HCT116 (cell line): ENCODE measurements at regions not wholly inside any gene's neighbourhood (a gene's known extent, or its start where the extent isn't known, plus 50 kb on each side); places are given as distances from the start of the nearest gene placed in this dataset.

ENCODE experiments used
- ATAC-seq: fragments of 200-7000 bp; cut with Tn5 transposase; 2 replicates; pipeline ENCODE4 v1.9.1; 2020; ENCODE audit warnings: mild to moderate bottlenecking, moderate library complexity
- BruUV-seq: library from RNA; stranded (reverse); fragments of 400-500 nt; replicated peaks from 2 replicates; lab custom pipeline; 2021; lab: Mats Ljungman, UMichigan
- CTCF ChIA-PET: fragments of 300-600 bp; sonication (Branson Sonifier 250); formaldehyde crosslinking; loops from one replicate; lab custom pipeline; 2021; ENCODE audit warnings: antibody characterized with exemption; lab: Charles Lee
- POLR2A ChIA-PET: fragments of 300-600, 350-600 bp; sonication (Branson Sonifier 250); formaldehyde crosslinking; loops from one replicate; lab custom pipeline; 2021; ENCODE audit warnings: antibody characterized with exemption; lab: Charles Lee
- RAD21 ChIA-PET, 2 experiments: fragments of 300-600 bp; sonication (Branson Sonifier 250); formaldehyde crosslinking; loops; one replicate each; lab custom pipeline; 2023; ENCODE audit warnings: low total read pairs in 2 of 2; ENCODE audit not compliant: uncharacterized antibody in 2 of 2, unreplicated experiment in 2 of 2, low non-redundant PET in 1 of 2; lab: Charles Lee
- DNase-seq: peaks from one replicate; pipeline ENCODE4 v3.0.0-alpha.2; 2010; ENCODE audit warnings: low read depth, low spot score
- H2AFZ ChIP-seq: fragments of 200-600 bp; shearing (Covaris generic), sonication (generic); 2 replicates; pipeline ENCODE4 v1.6.1; 2017; ENCODE audit warnings: low read depth, mixed run types, mixed read lengths, antibody characterized with exemption, low read length; ENCODE audit not compliant: poor library complexity, severe bottlenecking
- H3K27ac ChIP-seq: 2 replicates; pipeline ENCODE4 v1.5.1; 2012; ENCODE audit warnings: low read depth, low read length
- H3K27me3 ChIP-seq: fragments of 200-600 bp; sonication (generic); 2 replicates; pipeline ENCODE4 v1.6.1; 2016; ENCODE audit warnings: mixed run types, low read length, mixed read lengths; ENCODE audit not compliant: insufficient read depth
- H3K36me3 ChIP-seq, 2 experiments: fragments of 200-500 bp in 1 of 2; fragments of 200-600 bp in 1 of 2; sonication (Bioruptor generic) in 1 of 2; sonication (generic) in 1 of 2; 2 replicates each; pipeline versions ENCODE4 v1.5.1 to v1.6.1; 2014 to 2016; ENCODE audit warnings: low read length in 2 of 2, inconsistent platforms in 1 of 2, mixed read lengths in 1 of 2, mixed run types in 1 of 2; ENCODE audit not compliant: insufficient read depth in 2 of 2, control insufficient read depth in 1 of 2
- H3K4me1 ChIP-seq, 2 experiments: fragments of 200-600 bp in 1 of 2; sonication (generic) in 1 of 2; 2 replicates each; pipeline versions ENCODE4 v1.5.1 to v1.6.1; 2012 to 2017; ENCODE audit warnings: low read length in 2 of 2, inconsistent platforms in 1 of 2, mild to moderate bottlenecking in 1 of 2, mixed read lengths in 1 of 2, mixed run types in 1 of 2, moderate library complexity in 1 of 2; ENCODE audit not compliant: insufficient read depth in 2 of 2, control insufficient read depth in 1 of 2
- H3K4me2 ChIP-seq: fragments of 200-600 bp; sonication (generic); 2 replicates; pipeline ENCODE4 v1.6.1; 2017; ENCODE audit warnings: mixed run types, low read length, mixed read lengths
- H3K4me3 ChIP-seq, 2 experiments: fragments of 200-600 bp in 1 of 2; sonication (generic) in 1 of 2; replicated peaks in 1 of 2; 2 replicates each; pipeline ENCODE4 v1.5.1; 2011 to 2016; ENCODE audit warnings: low read length in 2 of 2, control low read depth in 1 of 2, low read depth in 1 of 2, mild to moderate bottlenecking in 1 of 2, mixed read lengths in 1 of 2, mixed run types in 1 of 2
- H3K79me2 ChIP-seq: fragments of 200-600 bp; sonication (generic); 2 replicates; pipeline ENCODE4 v1.6.1; 2017; ENCODE audit warnings: mild to moderate bottlenecking, mixed run types, low read length, moderate library complexity, mixed read lengths; ENCODE audit not compliant: insufficient read depth
- H3K9ac ChIP-seq: fragments of 200-600 bp; sonication (generic); 2 replicates; pipeline ENCODE4 v1.6.1; 2016; ENCODE audit warnings: low read length, mixed read lengths
- H3K9me2 ChIP-seq: fragments of 200-600 bp; sonication (generic), shearing (Covaris generic); 2 replicates; pipeline ENCODE4 v1.6.1; 2017; ENCODE audit warnings: mixed run types, mild to moderate bottlenecking, moderate library complexity; ENCODE audit not compliant: insufficient read depth
- H3K9me3 ChIP-seq, 2 experiments: fragments of 200-500 bp in 1 of 2; fragments of 200-600 bp in 1 of 2; sonication (Bioruptor generic) in 1 of 2; sonication (generic) in 1 of 2; 2 replicates each; pipeline ENCODE4 v1.6.1; 2014 to 2017; ENCODE audit warnings: low read length in 2 of 2, mixed read lengths in 2 of 2, inconsistent platforms in 1 of 2, low read depth in 1 of 2, mild to moderate bottlenecking in 1 of 2, mixed run types in 1 of 2, moderate library complexity in 1 of 2; ENCODE audit not compliant: control insufficient read depth in 1 of 2, insufficient read depth in 1 of 2
- H4K20me1 ChIP-seq: fragments of 200-600 bp; sonication (generic), shearing (Covaris generic); 2 replicates; pipeline ENCODE4 v1.6.1; 2017; ENCODE audit warnings: mixed run types, mild to moderate bottlenecking, moderate library complexity; ENCODE audit not compliant: insufficient read depth
- CBX3 ChIP-seq: IDR thresholded peaks from 2 replicates; pipeline ENCODE4 v1.6.1; 2012; ENCODE audit warnings: low read depth
- CEBPB ChIP-seq: IDR thresholded peaks from 2 replicates; pipeline ENCODE4 v1.6.1; 2012; ENCODE audit warnings: low read depth
- EGR1 ChIP-seq: IDR thresholded peaks from 2 replicates; pipeline ENCODE4 v1.6.1; 2012; ENCODE audit warnings: low read depth
- ELF1 ChIP-seq: IDR thresholded peaks from 2 replicates; pipeline ENCODE4 v1.6.1; 2012; ENCODE audit warnings: low read depth, borderline replicate concordance
- EZH2 ChIP-seq: fragments of 200-600 bp; sonication (generic); IDR thresholded peaks from 2 replicates; pipeline ENCODE4 v1.6.1; 2017; ENCODE audit warnings: antibody characterized with exemption, mixed run types
- EZH2phosphoT487 ChIP-seq: fragments of 200-600 bp; IDR thresholded peaks from 2 replicates; pipeline ENCODE4 v1.6.1; 2018; ENCODE audit warnings: antibody characterized with exemption, borderline replicate concordance
- FOSL1 ChIP-seq: IDR thresholded peaks from 2 replicates; pipeline ENCODE4 v1.6.1; 2012; ENCODE audit warnings: low read depth
- MAX ChIP-seq: IDR thresholded peaks from 2 replicates; pipeline ENCODE4 v1.6.1; 2012
- SIN3A ChIP-seq: IDR thresholded peaks from 2 replicates; pipeline ENCODE4 v1.6.1; 2012; ENCODE audit warnings: low read depth
- SRF ChIP-seq: IDR thresholded peaks from 2 replicates; pipeline ENCODE4 v1.6.1; 2012; ENCODE audit warnings: low read depth
- TCF7L2 ChIP-seq: IDR thresholded peaks from 2 replicates; pipeline ENCODE4 v1.7.0; 2011; ENCODE audit warnings: borderline replicate concordance, inconsistent platforms; ENCODE audit not compliant: insufficient read depth, insufficient read length; ENCODE audit errors: extremely low read depth
- YY1 ChIP-seq: IDR thresholded peaks from 2 replicates; pipeline ENCODE4 v1.6.1; 2011; ENCODE audit warnings: low read length, low read depth, moderate library complexity, mild to moderate bottlenecking; ENCODE audit not compliant: insufficient replicate concordance; ENCODE audit errors: extremely low read depth
- ZFX ChIP-seq: fragments of 450-650 bp; IDR thresholded peaks from 2 replicates; pipeline ENCODE4 v1.6.1; 2017
- ZNF274 ChIP-seq: fragments of 200-500 bp; sonication (Bioruptor generic); IDR thresholded peaks from 2 replicates; pipeline ENCODE4 v1.6.1; 2014; ENCODE audit warnings: mild to moderate bottlenecking, low read depth, low read length, inconsistent platforms
- intact Hi-C: fragments of 100-400 bp; cut with micrococcal nuclease; formaldehyde crosslinking; loops from 2 replicates; pipeline ENCODE4 v1.10.0; 2022
- TF ChIP-seq, protein P1 (sequence below): IDR thresholded peaks from 2 replicates; pipeline ENCODE4 v1.6.1; 2012
- TF ChIP-seq, protein P2 (sequence below), 3 experiments: fragments of 200-600 bp in 1 of 3; sonication (generic) in 1 of 3; IDR thresholded peaks in 2 of 3; conservative IDR thresholded peaks in 1 of 3; 2 replicates each; pipeline ENCODE4 v1.5.1; 2012 to 2017; ENCODE audit warnings: low read depth in 2 of 3, low read length in 2 of 3, antibody characterized with exemption in 1 of 3, borderline replicate concordance in 1 of 3, control low read depth in 1 of 3, mild to moderate bottlenecking in 1 of 3, mixed read lengths in 1 of 3, mixed run types in 1 of 3, moderate library complexity in 1 of 3; ENCODE audit not compliant: insufficient read depth in 1 of 3
- TF ChIP-seq, protein P3 (sequence below): IDR thresholded peaks from 2 replicates; pipeline ENCODE4 v1.6.1; 2012; ENCODE audit warnings: low read depth
- TF ChIP-seq, protein P4 (sequence below): IDR thresholded peaks from 2 replicates; pipeline ENCODE4 v1.6.1; 2011; ENCODE audit warnings: mild to moderate bottlenecking, low read length, moderate library complexity; ENCODE audit not compliant: insufficient replicate concordance; ENCODE audit errors: extremely low read depth

- intact Hi-C loops: no loop called here
- POLR2A ChIA-PET: no interaction called here
- no peak overlapping the region for H2AFZ ChIP-seq
- DNase-seq: no peak
- H3K4me1 ChIP-seq: no peaks in the 10 kb centered on the region
- H3K9me3 ChIP-seq: no peaks in the 10 kb centered on the region
- no peaks in the 10 kb centered on the region for H3K27me3 ChIP-seq
- CTCF ChIA-PET: no interaction called here
- H4K20me1 ChIP-seq: no peaks in the 10 kb centered on the region
- no peaks in the 10 kb centered on the region; the same call in 1 of the 2 replicates for H3K9me2 ChIP-seq
- TF ChIP-seq ELF1 (no peak), EZH2 (no peak), ZFX (no peak), CBX3 (no peak), FOSL1 (no peak), EZH2phosphoT487 (no peak), MAX (no peak), EGR1 (no peak), SRF (no peak), ZNF274 (no peak), SIN3A (no peak), TCF7L2 (no peak), CEBPB (no peak), YY1 (no peak)
- TF ChIP-seq, protein P1, sequence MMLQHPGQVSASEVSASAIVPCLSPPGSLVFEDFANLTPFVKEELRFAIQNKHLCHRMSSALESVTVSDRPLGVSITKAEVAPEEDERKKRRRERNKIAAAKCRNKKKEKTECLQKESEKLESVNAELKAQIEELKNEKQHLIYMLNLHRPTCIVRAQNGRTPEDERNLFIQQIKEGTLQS: no peak
- TF ChIP-seq, protein P2, sequence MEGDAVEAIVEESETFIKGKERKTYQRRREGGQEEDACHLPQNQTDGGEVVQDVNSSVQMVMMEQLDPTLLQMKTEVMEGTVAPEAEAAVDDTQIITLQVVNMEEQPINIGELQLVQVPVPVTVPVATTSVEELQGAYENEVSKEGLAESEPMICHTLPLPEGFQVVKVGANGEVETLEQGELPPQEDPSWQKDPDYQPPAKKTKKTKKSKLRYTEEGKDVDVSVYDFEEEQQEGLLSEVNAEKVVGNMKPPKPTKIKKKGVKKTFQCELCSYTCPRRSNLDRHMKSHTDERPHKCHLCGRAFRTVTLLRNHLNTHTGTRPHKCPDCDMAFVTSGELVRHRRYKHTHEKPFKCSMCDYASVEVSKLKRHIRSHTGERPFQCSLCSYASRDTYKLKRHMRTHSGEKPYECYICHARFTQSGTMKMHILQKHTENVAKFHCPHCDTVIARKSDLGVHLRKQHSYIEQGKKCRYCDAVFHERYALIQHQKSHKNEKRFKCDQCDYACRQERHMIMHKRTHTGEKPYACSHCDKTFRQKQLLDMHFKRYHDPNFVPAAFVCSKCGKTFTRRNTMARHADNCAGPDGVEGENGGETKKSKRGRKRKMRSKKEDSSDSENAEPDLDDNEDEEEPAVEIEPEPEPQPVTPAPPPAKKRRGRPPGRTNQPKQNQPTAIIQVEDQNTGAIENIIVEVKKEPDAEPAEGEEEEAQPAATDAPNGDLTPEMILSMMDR (IDR thresholded peaks at IDR 0.05 in 2 of 3, conservative IDR thresholded peaks at IDR 0.05 in 1 of 3; ENCODE audit: borderline replicate concordance in 1 of 3, insufficient read depth in 1 of 3, low read depth in 2 of 3, low read length in 2 of 3): no peak
- TF ChIP-seq, protein P3, sequence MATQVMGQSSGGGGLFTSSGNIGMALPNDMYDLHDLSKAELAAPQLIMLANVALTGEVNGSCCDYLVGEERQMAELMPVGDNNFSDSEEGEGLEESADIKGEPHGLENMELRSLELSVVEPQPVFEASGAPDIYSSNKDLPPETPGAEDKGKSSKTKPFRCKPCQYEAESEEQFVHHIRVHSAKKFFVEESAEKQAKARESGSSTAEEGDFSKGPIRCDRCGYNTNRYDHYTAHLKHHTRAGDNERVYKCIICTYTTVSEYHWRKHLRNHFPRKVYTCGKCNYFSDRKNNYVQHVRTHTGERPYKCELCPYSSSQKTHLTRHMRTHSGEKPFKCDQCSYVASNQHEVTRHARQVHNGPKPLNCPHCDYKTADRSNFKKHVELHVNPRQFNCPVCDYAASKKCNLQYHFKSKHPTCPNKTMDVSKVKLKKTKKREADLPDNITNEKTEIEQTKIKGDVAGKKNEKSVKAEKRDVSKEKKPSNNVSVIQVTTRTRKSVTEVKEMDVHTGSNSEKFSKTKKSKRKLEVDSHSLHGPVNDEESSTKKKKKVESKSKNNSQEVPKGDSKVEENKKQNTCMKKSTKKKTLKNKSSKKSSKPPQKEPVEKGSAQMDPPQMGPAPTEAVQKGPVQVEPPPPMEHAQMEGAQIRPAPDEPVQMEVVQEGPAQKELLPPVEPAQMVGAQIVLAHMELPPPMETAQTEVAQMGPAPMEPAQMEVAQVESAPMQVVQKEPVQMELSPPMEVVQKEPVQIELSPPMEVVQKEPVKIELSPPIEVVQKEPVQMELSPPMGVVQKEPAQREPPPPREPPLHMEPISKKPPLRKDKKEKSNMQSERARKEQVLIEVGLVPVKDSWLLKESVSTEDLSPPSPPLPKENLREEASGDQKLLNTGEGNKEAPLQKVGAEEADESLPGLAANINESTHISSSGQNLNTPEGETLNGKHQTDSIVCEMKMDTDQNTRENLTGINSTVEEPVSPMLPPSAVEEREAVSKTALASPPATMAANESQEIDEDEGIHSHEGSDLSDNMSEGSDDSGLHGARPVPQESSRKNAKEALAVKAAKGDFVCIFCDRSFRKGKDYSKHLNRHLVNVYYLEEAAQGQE: no peak
- TF ChIP-seq, protein P4, sequence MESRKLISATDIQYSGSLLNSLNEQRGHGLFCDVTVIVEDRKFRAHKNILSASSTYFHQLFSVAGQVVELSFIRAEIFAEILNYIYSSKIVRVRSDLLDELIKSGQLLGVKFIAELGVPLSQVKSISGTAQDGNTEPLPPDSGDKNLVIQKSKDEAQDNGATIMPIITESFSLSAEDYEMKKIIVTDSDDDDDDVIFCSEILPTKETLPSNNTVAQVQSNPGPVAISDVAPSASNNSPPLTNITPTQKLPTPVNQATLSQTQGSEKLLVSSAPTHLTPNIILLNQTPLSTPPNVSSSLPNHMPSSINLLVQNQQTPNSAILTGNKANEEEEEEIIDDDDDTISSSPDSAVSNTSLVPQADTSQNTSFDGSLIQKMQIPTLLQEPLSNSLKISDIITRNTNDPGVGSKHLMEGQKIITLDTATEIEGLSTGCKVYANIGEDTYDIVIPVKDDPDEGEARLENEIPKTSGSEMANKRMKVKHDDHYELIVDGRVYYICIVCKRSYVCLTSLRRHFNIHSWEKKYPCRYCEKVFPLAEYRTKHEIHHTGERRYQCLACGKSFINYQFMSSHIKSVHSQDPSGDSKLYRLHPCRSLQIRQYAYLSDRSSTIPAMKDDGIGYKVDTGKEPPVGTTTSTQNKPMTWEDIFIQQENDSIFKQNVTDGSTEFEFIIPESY: no peak
- TF ChIP-seq, all 23 proteins: peak for 0
- no peak overlapping the region for H3K9ac ChIP-seq
- H3K4me2 ChIP-seq: no peak overlapping the region
- H3K79me2 ChIP-seq: no peaks in the 10 kb centered on the region
- no peak overlapping the region for H3K4me3 ChIP-seq
- no peak overlapping the region for H3K27ac ChIP-seq
- no peaks in the 10 kb centered on the region for H3K36me3 ChIP-seq
- RAD21 ChIA-PET: no interaction called here
- no peak for ATAC-seq
- no TSS peak for BruUV-seq
Observed at GRCh38 chr12:78371284-78371683, 493.3 kb upstream of the SYT1 start.
